COLO829 (cell line): ENCODE measurements at regions not wholly inside any gene's neighbourhood (a gene's known extent, or its start where the extent isn't known, plus 50 kb on each side); places are given as distances from the start of the nearest gene placed in this dataset.

Experiments
- DNase-seq: peaks from one replicate; pipeline ENCODE4 v3.0.0; 2012; ENCODE audit warnings: low spot score

DNA sequence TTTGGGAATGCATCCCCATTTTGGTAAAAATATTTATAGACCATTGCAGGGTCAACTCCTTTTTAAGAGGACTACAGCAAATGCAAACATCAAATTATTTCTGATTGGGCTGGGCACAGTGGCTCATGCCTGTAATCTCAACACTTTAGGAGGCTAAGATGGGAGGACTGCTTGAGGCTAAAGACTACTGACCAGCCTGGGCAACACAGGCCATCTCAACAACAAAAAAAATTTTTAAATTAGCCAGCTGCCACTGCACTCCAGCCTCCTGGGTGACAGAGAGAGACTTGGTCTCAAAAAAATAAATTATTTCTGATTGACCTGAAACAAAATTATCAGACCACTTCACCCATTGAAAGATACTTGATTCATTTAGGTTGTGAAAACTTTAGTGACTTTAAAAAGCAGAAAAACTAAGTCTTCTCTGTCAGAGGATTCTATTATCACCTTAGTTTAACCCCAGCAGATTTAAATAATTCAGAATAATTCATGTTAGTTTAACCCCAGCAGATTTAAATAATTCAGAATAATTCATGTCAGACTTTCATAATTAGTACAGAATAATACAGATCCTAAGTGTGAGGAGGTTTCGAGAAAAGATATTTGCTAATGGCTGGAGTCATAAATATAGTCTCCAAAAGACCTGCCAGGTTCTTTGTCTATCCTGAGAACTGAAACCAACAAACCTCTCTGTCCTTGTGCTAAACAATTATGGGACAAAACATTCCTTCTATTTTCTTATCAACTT is 183.6 kb upstream of the STT3B start:
- DNase-seq, result no peak

DNA sequence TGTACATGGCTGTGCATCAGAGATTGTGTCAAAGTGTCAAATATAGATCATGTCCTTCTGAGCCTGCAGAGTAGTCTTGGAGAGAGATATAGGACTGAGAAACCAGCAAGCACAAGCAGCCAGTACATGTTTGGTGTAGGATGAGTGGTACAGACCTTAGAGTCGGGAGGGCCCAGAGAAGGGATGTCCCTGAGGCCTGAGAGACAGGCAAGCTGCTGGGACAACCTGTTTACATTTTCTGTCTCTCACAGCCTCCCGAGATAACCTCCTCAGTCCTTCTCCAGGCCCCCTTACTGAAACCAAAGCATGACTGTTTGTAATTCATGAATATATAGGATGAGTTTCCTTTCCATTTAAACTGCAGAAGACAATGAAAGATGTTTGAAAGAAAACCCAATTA is 182.4 kb upstream of the STT3B start:
- DNase-seq, result no peak

DNA sequence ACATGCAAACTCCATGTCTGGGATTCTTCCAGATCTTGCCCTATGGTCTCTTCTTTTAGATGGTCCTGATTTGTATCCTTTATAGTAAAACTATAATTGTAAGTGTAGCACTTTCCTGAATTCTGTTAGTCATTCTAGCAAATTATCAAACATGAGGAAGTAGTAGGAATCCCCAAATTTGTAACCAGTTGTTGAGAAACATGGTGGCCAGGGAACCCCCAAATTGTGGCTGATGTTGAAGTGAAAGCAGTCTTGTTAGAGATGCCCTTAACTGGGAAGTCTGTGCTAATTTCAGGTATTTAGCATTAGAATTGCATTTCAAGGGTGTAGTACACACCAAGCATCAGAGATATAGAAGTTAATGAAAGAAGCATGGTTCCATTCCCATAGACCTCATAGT is 180.4 kb upstream of the STT3B start:
- no peak for DNase-seq

DNA sequence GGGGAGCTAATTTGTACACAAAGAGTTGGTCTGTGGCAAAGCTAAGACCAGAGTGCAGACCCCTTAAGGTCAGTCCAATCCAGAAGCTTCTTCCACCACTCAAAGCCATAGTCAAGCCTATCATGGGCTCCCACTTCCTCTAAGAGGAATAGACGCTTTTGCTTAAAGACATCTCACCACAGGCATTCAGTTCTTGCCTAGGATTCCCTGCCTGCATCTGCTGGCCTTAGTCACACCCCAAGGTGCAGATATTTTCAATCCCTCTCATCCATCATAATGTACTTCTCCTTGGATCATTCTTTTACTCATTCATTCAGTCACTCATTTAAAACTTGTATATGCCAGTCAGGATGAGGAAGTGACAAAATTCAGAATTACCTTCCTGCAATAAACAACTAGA is 179.6 kb upstream of the STT3B start:
- no peak for DNase-seq

DNA sequence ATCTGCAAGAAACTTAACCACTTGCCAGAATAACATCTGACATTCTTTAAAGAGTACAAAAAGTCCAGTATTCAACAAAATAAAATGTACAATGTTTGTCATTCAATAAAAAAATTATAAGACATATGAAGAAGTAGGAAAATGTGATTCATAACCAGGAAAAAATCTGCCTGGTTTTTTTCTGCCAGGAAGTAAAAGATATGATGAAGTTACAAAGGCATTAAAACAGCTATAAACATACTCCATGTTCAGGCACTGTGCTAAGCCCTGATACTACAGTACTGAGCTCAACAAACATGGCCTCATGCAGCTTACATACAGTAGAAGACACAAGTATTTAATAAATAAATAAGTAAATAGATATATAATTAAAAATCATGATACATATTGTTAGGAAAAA is 178.4 kb upstream of the STT3B start:
- no peak for DNase-seq

DNA sequence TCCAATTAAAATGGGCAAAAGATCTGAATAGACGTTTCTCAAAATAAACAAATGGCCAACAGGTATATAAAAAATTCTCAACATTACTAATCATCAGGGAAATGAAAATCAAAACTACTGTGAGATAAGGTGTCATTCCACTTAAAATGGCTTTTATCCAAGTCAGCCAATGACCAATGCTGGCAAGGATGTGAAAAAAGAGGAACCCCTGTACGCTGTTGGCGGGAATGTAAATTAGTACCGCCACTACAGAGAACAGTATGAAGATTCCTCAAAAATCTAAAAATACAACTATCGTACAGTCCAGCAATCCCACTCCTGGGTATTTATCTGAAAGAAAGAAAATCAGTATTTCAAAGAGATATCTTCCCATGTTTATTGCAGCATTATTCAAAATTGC is 176.9 kb upstream of the STT3B start:
- no peak for DNase-seq

DNA sequence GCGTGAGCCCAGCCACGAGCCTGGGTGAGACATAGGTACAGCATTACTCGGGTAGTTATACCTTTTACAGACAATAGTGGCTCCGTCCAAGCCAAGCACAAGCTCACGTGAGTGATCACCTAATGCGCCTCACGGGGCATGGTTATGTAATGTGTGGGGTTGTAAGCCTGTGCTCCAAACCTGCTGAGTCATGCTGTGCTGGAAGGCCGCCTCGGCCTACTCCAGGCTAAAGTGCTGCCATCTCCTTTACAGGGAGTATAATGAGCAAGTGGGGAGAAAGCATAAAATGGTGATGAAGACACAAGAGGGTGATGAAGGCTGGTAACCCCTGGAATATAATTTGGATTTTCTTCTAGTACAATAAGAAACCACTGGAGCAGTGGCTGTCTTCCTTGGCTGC is 175.8 kb upstream of the STT3B start:
- DNase-seq, result no peak

DNA sequence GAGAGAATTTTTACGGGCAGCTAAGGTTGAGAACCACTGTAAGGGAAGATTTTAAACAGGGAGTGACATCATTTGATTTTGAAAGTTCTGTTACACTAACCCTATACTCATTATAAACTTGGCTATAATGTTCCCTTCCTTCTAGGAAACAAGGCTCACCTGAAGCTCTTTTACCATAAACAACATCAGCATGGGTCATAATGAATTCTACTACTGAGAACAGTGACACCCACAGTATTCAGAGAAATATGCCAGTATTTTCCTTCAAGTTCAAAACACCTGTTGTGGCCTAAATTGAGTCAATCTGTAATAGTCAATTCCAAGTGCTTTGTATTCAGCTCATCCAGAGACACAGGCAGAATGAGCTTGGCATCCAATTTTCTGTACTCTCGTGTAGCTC is 175.3 kb upstream of the STT3B start:
- no peak for DNase-seq

DNA sequence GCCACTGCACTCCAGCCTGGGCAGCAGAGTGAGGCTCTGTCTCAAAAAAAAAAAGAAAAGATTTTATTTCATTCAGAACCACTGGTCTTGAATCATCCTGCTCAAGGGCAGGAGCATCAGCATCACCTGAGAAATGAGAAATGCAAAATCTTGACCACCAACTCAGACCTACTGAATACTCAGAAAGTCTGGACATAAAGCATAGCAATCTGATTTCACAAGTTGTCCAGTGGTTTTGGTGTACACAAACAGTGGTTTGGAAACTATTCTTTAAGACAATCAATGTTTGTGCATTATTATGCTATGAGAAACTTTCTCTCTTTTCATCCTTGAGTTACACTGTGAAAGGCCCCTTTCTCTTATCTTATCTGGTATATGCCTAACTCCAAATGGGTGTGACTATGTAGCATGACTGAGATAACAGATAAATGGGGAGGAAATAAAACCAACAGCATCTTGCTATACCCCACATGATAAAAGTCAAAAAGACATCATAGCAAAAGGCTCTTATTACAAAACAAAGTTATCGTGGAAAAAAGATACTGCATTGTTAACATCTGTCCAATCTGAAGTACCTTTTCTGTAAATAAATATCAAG is 174.2 kb upstream of the STT3B start:
- DNase-seq, result no peak

DNA sequence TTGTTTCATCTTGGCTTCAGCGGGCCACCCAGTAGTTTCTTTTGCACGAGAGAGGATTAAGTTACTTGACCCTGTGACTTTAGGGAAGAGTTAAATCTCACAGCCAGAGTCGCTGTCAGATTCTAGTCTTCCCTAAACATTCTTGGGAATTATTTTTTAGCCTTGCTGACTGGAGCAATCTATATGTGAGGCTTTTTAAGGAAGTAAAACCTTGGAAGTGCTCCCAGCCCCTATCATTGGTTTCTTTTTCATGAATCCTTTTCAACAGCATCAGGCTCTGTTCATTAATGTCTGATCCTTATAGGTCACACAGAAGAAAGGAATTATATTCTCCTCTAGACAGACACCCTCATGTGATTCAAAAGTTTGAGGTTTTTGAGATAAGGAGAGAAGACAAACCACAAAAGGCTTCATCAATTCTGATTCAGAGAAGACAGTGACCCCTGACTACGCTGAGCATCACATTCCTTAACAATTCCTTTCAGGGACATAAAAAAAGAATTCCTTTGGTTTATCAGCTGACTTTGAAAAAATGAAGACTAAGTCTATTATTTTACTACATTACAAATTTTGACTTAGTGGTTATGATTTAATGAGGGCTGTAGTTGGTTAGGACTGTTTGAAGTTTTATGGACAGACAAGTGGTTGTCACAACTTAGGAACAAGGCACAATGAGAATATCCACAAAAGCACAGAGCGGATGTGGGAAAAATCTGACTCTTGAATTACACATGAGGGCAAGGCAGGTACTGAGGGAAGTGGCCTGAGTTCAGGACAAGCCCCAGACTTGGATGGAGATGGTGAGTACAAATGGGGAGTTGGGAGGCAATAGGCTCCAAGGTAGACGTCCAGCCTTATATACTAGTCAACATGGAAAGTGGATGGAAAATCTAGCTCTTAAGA is 171.1 kb upstream of the STT3B start:
- DNase-seq, result peak; percentile 86

DNA sequence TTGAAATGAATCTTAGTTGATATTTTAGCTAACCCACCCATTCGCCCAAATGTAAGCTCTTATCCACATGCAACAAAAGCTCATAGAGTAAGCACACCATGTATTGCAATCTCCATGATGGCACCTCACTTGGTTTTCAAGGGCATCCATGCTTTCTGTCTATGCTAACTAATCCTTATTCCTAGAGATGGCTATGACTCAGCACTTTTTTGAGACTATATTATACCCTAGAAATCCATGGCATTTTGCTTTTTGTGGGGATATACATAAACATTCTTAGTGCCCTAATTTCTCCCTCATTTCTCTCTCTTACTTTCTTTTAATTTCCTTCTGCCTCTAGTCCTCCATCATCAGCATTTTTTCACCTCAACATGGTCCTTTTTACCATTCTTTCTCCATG is 168.5 kb upstream of the STT3B start:
- DNase-seq, result no peak

DNA sequence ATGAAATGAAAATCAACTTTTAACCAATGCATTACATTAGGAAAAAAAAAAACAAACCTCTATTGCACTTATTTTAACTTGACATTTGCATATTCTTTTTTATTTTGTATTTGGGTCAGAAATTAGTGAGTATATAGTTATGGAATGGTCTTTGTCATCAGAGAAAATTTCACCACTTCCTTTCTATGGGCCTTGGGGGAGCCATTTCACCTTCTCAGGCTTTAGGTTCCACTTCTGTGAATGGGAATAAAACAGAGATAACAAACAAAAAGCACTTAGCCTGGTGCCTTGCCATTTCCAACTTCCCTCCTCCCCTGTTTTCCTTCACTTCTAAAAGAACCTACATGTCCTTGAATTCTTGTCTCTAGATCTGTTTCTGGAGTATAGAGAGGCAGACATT is 168.0 kb upstream of the STT3B start:
- DNase-seq, result no peak

DNA sequence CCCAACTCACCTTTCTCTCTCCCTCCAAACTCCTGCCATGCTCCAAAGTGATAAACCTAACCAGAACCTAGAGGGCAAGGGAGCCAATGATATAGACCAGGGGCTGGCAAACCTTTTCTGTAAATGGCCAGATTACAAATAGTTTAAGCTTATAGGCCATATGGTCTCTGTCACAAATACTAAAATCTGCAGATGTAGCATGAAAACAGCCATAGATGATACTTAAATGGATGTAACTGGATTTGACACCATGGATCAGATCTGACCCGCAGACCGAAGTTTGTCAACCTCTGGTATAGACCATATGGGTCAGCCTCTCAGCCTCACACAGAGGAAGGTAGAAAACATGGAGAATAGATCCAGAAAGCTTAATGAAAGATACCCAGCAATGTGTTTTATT is 165.2 kb upstream of the STT3B start:
- no peak for DNase-seq

DNA sequence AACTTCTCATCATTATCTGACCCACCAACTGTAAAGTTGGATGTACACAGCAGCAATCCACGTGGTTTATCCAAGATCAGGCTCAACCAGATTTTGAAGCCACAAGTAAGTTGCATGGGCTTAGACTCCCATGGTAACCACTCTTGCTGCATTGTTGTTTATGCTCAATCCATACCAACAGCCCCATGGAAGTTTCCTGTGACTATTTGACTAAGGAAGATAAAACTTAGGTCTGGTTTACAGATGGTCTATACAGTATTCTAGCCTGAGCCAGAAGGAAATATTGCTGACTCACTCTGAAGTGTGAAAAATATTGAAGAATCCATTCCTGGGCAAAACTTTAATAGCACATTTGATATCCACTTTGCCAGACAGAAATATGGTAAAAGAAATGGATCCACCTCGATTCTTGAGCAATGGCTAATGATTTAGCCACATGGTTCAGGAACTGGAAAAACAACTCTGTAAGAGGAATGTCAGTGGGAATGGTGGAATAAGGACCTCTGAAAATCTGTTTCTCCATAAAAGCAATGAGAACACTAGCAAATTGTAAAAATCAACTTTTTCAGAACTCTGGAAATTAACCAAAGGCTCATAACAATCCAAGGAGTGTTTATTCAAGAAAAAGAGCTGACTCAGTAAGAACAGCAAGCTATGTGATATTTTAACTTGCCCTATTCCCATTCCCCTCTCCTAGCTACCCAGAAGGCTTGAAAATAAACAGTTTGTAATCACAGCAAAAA is 162.9 kb upstream of the STT3B start:
- DNase-seq, result no peak

DNA sequence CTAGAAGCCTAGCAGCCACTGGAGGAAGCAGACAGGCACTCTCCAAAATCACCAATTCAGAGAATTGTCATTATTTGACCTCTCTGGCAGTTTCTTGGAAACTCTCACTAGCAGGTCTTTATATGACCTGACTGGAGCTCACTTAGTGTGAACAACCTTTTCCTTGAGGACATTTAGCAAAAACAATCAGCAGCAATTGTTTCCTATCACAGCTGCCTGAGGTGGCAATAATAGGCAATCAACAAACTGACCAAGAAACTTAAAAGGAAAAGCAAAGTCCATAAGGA is 162.4 kb upstream of the STT3B start:
- DNase-seq, result no peak

DNA sequence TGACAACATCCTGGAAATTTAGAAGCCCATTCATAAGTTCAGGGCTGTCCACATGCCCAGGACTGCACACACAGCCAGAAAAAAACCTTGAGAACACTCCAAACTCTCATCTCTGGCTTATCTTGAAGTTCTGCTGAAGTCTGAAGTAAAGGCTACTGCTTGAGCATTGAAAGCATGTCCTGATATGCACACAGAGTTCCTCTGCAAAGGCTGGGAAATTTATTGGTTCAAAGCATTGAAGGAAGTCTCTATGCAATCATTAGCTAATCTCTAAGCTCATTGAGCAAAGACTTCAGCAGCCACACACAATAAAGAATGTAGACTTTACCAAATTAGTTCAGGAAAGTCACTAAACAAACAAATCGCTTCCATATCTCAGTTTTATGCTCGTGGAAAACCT is 162.0 kb upstream of the STT3B start:
- no peak for DNase-seq

DNA sequence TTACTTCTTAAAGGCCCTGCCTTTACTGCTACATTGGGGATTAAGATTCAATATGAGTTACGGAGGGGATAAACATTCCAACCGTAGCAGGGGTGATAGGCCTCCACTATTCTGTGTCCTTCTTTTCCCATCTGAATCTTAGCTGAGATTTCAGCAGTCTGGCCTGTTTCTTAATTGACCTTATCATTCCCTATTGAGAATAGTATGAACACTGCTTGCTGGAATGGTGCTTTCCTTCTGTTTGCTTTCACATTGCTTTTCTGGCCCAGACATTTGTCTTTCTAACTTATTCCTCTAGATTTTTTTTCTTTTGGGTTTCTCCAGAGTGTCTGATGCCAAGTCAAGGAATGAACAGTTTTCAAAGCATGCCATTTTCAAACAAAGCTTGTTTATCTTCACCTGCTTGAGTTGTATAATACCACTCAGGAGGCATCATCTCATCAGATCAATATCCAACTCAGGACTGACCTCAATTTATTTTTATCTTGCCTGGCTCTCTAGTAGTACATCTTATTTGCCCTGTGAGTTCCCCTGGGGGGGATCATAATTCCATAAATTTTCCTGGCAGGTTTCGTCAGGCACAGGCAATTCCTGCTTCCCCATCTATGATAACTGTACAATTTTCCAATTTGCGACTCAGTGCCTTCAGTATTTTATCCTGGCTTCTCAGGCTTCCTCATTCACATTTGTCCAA is 161.1 kb upstream of the STT3B start:
- DNase-seq, result no peak

DNA sequence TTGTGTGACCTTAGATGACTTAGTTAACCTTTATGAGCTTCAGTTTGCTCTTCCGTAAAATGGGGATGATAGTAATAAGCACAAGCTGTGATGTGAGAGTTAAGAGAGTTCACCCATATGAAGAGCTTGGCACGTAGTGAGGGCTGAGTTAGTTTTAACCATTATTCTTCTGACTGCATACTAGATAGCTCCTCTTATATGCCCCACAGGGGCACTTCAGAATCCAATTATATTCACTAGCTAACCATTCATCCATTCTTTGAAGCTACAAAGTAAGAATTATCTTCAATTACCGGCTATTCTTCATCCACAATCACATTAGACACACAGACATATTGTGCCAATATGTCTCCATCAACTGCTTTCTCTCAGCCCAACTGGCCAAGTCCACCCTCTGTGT is 159.0 kb upstream of the STT3B start:
- no peak for DNase-seq

DNA sequence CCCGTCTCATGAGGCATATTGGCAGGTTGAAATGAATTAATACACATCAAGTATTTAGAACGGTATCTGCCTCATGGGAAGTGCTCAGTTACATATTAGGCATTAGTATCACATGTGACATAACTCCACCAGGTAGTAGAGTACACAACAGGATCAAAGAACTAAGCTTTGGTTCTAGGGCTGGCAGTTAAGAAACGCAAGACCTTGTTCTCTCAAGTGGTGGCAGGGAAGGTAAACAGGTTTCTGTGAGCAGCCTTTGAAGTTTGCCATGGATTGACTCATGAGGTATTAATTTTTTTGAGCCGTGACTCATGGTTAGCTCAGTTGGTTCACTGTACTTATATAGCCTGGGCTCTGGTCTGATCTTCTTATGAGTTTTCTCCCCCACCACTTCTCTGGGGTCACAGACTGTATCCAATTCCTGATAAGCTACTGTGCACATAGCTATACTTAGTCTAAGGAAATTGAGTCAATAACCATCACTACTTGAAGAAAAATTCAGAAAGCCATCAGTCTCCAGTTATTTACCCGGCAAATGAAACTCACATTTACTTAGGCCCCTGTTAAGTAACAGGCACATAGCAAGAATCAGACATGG is 155.6 kb upstream of the STT3B start:
- DNase-seq, result peak; percentile 23

DNA sequence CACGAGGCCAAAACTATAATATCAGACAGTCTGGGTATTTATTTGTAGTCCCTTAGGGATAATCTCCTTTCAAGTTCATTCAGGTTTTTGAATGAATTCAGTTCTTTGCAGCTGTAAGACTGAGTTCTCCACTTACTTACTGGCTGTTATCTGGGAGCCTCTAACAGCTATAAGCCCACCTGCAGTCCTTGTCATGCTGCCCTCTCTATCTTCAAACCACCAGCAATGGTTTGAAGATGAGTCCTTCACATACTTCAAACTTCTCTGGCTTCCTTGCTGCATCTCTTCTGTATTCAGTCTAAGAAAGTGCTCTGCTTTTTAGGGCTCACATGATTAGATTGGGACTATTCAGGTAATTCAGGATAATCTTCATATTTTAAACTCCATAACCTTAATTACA is 154.5 kb upstream of the STT3B start:
- DNase-seq, result no peak

DNA sequence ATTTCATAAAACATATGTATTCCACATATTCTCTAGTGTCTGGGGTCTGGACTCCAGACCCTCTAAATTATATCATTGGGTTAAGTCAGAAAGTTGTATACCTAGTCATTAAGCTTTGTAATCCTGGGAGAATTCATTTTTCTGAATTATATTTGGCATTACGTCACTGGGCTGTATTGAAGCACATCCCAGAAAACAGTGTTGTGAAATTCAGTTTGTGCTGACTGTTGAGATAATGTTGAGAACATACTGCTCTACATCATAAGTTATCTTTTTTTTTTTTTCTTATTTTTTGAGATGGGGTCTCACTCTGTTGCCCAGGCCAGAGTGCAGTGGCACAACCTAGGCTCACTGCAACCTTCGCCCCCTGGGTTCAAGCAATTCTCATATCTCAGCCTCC is 153.1 kb upstream of the STT3B start:
- DNase-seq, result no peak

DNA sequence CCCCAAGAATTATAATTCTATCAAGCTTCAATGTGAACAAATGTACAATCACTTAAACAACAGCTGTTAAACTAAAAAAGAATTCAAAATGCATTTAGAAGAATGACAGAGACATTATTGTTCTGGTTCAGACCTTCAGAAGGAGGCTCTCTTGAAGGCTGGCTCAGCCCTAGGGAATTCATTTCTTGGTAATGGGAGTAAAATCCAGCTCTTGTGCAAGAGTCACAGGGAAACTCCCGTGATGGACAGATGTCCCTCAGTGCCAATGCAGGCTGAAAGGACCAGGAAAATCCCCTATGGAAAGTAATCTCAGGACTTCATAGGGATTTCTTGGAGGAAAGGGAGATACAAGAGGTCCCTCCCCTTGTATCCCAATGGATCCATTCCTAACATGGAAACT is 149.9 kb upstream of the STT3B start:
- peak; percentile 51 for DNase-seq
